AG04450 (cell line): ENCODE measurements at regions not wholly inside any gene's neighbourhood (a gene's known extent, or its start where the extent isn't known, plus 50 kb on each side); places are given as distances from the start of the nearest gene placed in this dataset.

ENCODE experiments used
- CTCF ChIA-PET: fragments of 300-600, 350-600 bp; formaldehyde crosslinking; extraction: SDS; loops from one replicate; lab custom pipeline; 2022; ENCODE audit warnings: antibody characterized with exemption, inconsistent platforms; lab: Charles Lee
- POLR2A ChIA-PET: fragments of 350-600 bp; formaldehyde crosslinking; extraction: SDS; loops from one replicate; lab custom pipeline; 2021; ENCODE audit warnings: antibody characterized with exemption, inconsistent platforms; lab: Yijun Ruan, JAX
- DNase-seq: peaks from one replicate; pipeline ENCODE4 v3.0.0-alpha.2; 2011; ENCODE audit warnings: low read depth, low spot score
- H3K27ac ChIP-seq: one replicate; pipeline ENCODE4 v1.5.1; 2012; ENCODE audit warnings: low read depth, low read length, control low read depth
- H3K27me3 ChIP-seq: one replicate; pipeline ENCODE4 v1.6.0; 2012; ENCODE audit warnings: low read length; ENCODE audit not compliant: control insufficient read depth, insufficient read depth
- H3K4me3 ChIP-seq: 2 replicates; pipeline ENCODE4 v1.5.1; 2011; ENCODE audit warnings: mild to moderate bottlenecking, low read depth, low read length, control low read depth
- H3K9me3 ChIP-seq: 2 replicates; pipeline ENCODE4 v1.5.1; 2012; ENCODE audit warnings: low read length; ENCODE audit not compliant: control insufficient read depth, insufficient read depth
- TF ChIP-seq, protein P1 (sequence below): IDR thresholded peaks from 2 replicates; pipeline ENCODE4 v1.5.1; 2011; ENCODE audit warnings: low read depth, low read length, control low read depth, inconsistent platforms

DNA sequence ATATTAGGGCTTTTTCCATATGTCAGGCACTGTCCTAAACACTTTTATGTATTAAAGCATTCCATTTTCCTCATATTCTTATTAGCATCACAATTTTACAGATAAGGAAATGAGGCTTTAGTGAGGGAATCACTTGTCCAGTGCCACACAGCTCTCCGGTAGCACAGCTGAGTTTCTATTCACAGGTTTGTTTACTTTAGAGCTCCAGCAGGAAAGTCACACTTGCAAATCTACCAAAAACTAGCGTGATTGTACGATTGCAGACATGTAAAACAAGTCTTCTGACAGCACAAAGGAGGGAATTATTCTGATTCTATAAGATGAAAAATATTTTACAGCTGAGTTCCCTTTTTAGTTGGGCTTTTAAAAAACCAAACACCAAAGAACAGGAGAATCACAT is 472.1 kb downstream of the TMA16 start:
- TF ChIP-seq, protein P1, sequence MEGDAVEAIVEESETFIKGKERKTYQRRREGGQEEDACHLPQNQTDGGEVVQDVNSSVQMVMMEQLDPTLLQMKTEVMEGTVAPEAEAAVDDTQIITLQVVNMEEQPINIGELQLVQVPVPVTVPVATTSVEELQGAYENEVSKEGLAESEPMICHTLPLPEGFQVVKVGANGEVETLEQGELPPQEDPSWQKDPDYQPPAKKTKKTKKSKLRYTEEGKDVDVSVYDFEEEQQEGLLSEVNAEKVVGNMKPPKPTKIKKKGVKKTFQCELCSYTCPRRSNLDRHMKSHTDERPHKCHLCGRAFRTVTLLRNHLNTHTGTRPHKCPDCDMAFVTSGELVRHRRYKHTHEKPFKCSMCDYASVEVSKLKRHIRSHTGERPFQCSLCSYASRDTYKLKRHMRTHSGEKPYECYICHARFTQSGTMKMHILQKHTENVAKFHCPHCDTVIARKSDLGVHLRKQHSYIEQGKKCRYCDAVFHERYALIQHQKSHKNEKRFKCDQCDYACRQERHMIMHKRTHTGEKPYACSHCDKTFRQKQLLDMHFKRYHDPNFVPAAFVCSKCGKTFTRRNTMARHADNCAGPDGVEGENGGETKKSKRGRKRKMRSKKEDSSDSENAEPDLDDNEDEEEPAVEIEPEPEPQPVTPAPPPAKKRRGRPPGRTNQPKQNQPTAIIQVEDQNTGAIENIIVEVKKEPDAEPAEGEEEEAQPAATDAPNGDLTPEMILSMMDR, result no peak
- POLR2A ChIA-PET, result no interaction called here
- CTCF ChIA-PET, result no interaction called here

DNA sequence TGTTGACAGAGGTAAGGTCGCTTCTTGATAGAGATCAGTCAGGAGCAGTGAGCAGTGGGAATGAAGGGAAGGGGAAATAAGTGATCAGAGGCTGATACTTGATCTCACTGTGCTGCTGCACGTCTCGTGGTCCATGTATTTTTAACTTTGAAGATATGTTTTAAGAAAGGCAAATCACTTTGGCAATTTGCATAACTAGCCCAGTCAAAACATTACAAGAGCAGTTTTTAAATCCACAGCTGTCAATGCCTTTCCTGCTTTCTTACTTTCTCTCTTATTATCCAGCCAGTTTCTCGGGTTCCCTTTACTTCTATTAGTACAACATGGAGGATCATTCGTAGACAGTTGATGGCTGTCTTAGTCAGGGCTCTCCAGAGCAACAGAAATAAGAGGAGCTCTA is 472.8 kb downstream of the TMA16 start:
- CTCF ChIA-PET, result no interaction called here
- Histone ChIP-seq H3K27ac (no peak overlapping the region), H3K9me3 (no peaks in the 10 kb centered on the region; the same call in 1 of the 2 replicates), H3K4me3 (no peak overlapping the region), H3K27me3 (no peaks in the 10 kb centered on the region)
- POLR2A ChIA-PET, result no interaction called here
- DNase-seq, result no peak
- TF ChIP-seq, protein P1, result no peak

More for the DNA sequence above, 472.1 kb downstream of the TMA16 start:
- H3K27ac ChIP-seq, result no peak overlapping the region
- no peak overlapping the region for H3K4me3 ChIP-seq
- H3K27me3 ChIP-seq, result no peaks in the 10 kb centered on the region
- DNase-seq, result no peak
- H3K9me3 ChIP-seq, result no peaks in the 10 kb centered on the region; the same call in 1 of the 2 replicates

DNA sequence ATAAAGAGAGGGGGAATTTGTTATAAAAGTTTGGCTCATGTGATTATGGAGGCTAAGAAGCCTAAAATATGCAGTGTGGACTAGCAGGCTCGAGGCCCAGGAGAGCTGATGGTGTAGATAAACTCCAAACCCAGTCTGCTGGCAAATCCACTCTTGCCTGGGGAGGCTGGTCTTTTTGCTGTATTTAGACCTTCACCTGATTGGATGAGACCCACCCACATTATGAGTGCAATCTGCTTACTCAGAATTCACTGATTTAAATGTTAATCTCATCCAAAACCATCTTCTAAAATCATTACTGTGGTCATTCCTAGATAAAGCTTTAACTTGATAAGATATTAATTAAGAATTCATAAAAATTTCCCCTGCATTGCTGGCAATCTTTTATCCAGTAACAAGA is 473.2 kb downstream of the TMA16 start:
- no peaks in the 10 kb centered on the region for H3K27me3 ChIP-seq
- H3K9me3 ChIP-seq, result no peaks in the 10 kb centered on the region; the same call in 1 of the 2 replicates
- no peak overlapping the region for H3K27ac ChIP-seq
- CTCF ChIA-PET, result no interaction called here
- TF ChIP-seq, protein P1, result no peak
- POLR2A ChIA-PET, result no interaction called here
- no peak for DNase-seq
- no peak overlapping the region for H3K4me3 ChIP-seq

DNA sequence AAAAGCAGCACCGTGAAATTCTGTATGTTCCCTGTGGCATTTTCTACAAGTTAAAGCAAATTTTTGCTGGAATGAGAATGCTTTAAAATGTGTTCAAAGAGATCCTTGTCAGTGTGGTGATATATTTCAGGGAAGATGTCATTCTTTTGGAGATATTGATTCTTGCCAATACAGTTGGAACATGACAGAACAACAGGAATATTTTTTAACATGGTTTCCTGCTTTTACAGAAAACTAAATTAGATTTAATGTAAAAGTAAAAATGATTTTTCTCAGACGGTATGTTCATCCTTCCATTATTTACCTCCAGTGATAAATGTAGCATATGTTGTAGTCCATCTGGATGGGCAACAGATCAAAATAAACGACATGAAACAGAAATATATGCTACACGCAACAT is 474.8 kb downstream of the TMA16 start:
- CTCF ChIA-PET, result no interaction called here
- Histone ChIP-seq H3K4me3 (no peak overlapping the region), H3K9me3 (no peaks in the 10 kb centered on the region; the same call in 1 of the 2 replicates), H3K27me3 (no peaks in the 10 kb centered on the region), H3K27ac (no peak overlapping the region)
- TF ChIP-seq, protein P1, result no peak
- no peak for DNase-seq
- POLR2A ChIA-PET, result no interaction called here

DNA sequence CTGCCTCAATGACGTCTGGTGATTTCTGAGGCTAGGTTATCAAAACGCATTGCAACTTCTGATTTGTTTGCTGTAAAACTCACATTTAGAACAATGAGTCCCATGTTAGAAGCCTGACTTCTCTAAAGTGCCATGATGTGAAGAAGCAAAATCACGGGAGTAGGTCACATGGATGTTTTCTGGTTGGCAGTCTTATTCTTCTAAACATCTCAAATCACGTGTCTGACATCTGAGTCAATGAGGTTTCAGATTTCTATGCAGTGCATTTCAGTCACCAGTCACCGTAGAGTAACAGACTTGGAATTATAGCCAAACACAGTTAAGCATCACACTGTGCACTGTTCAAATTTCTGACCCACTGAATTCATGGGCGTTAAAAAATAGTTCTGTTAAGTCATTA is 482.1 kb downstream of the TMA16 start:
- no peak overlapping the region for H3K27ac ChIP-seq
- CTCF ChIA-PET, result no interaction called here
- POLR2A ChIA-PET, result no interaction called here
- no peaks in the 10 kb centered on the region; the same call in 1 of the 2 replicates for H3K9me3 ChIP-seq
- no peak for DNase-seq
- no peaks in the 10 kb centered on the region for H3K27me3 ChIP-seq
- H3K4me3 ChIP-seq, result no peak overlapping the region
- TF ChIP-seq, protein P1, result no peak
